ENCODE measurements at regions not wholly inside any gene's neighbourhood (a gene's known extent, or its start where the extent isn't known, plus 50 kb on each side); places are given as distances from the start of the nearest gene placed in this dataset.
"Not testable (repeated sequence)": the region's sequence is repeated elsewhere in the genome, so short reads cannot be mapped to it uniquely, and the experiment has no call there.

DNA sequence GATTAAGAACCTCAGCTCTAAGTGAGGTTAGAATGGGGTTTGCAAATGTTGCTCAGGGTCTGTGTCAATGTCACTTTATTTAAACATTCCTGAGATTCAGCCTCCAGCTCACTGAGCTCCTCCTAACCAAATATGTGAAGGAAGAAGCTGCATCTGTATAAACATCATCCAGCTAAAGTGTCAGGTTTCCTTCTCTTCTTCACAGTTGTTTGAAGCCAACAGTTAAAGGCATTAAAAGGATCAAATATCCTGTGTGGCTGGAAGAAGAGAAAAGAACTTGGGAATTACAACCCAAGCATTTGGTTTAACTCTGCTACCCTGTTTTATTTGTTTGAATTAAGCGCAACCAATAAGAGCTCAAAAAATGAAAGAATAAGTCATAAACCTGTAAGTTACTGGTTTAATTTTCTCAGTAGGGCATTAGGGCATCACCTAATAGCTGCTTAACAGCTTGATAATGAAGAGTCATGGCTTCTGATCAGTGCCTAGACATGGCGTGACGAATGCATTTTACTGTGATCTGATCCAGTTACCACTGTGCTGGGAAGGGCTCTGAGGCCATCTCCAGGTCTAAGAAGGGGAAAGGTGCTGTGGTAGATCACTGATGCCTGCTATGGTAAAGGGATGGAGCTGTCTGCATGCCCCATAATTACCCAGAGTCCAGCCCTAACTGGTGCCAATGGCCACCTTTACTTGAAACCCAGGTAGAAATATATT lies 165.7 kb upstream of the TSC22D2 start:
- ATAC-seq (no peak), DNase-seq (no peak)

DNA sequence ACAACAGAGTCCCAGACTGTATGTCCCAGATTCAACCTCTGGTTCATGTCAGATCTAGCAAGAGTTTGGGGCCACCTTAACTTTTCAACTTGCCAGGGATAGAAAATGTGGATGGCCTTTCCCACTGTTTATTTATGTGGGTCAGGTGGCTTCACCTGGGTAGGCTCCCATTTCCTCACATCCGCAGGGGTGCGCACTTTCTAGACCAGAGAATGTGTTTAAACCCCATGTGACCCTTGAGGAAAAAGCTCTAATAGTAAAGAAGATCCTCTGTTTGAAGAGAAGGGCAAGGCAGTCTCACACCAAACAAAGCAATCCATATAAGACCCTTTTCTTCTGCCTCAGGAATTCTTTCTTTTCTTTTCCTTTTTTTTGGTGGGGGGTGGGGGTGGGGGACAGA lies 167.2 kb upstream of the TSC22D2 start:
- DNase-seq, result no peak
- ATAC-seq, result no peak

DNA sequence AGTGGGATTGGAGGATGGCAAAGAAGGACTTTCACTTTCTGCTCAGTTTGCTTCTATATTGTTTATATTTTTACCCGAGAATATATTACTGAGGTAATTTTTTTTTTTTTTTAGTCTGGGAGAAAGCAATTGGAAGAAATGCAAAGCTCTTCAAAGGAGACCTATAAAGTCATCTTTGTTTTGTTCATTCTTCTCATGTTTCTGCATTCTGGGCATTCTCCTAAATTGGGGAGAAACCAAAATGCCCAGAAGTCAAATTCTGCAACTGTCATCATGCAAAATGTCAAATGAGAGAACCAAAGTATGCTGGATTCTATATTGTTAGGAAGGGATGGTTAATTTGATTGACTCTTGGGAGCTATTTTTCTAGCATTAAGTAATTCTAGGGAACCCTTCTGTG lies 168.3 kb upstream of the TSC22D2 start:
- ATAC-seq (no peak), DNase-seq (no peak)

DNA sequence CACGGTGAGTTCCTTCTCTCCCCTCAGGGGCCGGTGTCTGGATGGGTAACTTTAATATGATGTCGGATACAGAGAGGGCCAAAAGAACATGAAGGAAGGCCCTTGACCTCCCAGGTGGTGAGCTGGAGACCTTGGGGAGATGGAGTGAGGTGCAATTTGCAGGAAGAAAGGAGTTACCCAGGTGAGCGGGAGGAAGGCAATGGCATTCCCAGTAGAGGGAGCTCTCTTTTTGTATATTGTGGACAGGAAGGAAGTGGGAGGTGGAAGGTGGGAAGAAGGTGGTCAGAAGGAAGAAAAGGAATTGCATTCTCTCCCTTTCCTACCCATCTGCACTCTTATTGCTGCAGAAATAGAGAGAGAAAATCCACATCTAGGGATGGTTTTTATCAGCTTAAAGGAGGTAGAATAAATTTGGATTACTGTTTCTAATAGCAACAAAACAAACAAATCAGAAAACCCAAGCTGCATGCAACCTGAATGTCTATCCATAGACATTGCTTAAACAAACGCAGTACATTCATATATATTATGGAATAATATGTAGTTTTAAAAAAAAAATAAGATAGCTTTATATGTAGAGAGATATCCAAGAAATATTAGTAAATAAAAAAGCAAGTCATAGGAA lies 169.0 kb upstream of the TSC22D2 start:
- no peak for DNase-seq
- ATAC-seq, result no peak

DNA sequence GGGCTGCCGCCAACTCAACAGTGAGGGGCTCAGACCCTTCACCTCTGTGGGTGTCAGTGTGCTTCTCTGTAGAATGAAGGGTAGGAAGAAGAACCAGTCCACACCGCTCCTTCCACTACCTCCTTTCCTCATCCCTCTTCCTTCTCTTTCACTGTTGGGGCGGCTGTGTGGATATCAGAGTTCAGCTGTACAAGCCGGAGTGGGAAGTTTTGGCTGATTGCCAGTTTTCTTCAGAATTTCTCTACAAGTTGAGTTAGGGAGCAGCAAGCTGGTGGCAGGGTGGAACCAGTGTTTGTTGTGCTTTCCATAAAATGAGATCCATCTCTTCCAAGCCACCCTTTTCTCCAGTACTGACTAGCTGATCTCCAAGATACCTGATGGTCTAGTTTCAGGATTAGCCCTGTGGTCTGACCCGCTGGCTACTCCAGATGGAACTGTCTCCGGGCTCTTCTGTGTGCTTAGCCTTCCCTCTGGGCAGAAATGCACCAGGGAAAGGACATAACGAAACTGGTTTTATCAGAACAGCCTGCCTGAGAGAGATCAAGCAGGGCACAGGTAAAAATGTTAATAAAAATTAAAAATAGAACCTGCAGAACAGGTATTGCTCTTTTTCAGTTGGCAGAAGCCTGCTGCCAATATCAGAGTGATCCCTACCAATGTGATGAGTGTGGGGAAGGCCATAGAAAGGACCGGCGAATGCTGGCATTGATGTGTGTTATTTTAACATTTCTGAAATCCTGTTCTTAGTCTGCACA lies 169.9 kb upstream of the TSC22D2 start:
- ATAC-seq (no peak), DNase-seq (no peak)

DNA sequence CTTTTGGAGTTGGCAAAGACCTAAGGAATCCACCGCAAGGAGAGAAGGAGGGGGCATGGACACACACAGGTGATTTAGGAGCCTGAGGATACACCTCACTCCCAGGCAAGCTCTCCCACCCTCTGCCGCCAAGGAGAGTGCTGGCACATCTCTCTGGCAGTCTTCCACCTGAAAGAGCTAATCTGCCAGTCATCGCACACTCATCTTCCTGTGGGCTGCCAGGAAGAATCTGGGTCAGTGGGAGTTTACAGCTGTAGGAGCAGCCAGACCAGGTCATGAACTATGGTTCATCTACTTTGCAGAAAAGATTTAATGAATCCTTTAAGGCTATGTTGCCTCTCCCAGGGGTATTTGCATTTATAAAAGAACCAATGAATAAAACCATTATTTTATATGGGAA lies 170.6 kb upstream of the TSC22D2 start:
- ATAC-seq (no peak), DNase-seq (no peak)

DNA sequence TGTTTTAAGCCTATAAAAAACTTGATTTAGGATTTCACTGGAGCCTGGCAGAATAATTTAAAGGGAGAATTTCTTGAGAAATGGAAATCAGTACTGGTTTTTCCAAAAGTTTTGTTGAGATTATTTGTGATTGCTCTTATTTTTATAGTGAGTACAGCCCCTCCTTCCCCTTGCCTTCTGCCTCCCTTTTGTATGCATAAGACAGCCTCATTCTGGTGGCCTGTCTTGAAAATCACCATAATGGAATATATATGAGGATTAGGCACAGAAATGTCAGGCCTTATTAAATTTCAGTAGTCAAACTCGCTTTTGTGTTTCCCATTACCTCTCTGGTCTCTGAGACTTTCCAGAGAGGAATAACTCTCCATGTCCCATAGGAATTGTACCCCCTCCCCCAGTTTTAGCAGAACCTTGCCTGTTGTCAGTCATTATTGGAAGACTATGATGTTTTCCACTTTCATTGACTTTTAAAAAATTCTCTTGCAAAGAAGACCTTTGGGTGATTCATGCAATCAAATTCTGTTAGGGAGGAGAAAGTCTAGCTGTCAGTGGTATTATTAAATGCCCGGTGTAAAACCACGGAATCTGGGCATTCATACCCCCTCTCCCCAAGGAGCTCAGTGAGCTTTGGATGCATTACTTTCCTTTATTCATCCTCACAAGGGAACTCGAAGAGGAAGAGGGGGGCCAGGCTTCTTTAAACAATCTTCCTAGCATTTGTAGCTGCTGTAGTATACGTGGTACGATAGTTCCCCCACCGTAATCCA lies 171.6 kb upstream of the TSC22D2 start:
- ATAC-seq, result no peak
- DNase-seq, result no peak

DNA sequence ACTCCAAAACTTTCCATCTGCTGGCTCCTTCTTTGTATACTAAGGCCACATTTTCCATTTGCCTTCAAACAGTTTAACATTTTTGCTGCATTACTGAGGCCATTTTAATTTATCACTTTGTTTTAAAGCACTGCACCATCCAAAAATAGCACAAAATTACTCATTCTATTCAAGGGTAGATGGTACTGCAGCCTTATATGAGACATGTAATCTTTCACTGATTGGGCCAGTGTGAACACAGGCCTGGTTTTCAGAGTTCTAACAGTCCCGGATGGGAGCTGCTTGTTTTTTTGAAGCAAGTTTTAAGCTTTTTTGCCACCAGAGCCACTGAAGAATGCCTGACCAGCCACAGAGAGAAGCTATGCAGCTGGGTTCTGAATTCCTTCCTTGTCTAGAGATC lies 172.3 kb upstream of the TSC22D2 start:
- ATAC-seq, result no peak
- DNase-seq, result no peak

DNA sequence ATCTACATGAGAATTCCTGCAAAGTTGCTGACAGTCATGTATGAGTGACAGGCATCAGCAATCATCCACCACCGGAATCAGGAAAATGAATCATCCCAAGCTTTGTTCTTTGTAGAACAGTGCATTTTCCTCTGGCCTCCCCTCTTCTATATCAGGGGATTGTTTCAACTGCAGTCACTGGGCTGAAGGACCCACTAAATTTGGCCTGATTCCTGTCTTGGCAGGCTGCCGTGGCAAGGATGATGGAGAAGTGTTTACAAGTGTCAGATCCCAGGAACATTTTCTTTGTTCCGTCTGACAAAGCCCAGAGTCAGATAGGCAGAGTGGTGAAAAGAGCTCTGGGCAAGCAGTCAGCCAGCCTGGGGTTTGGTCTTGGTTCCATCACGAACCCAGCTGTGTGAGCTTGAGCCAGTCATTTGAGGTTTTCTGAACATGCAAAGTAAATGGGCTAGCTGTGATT lies 175.1 kb upstream of the TSC22D2 start:
- DNase-seq (no peak), ATAC-seq (no peak)

DNA sequence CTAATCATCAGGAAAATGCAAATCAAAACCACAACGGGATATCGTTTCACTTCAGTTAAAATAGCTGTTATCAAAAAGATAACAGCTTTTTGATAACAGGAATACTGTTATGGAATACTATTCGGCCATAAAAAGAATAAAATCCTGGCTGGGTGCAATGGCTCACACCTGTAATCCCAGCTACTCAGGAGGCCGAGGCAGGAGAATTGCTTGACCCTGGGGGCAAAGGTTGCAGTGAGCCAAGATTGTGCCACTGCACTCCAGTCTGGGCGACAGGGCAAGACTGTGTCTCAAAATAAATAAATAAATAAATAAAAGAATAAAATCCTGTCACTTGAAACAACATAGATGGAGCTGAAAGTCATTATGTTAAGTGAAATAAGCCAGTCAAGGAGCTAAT lies 178.1 kb upstream of the TSC22D2 start:
- DNase-seq (no peak), ATAC-seq (no peak)

DNA sequence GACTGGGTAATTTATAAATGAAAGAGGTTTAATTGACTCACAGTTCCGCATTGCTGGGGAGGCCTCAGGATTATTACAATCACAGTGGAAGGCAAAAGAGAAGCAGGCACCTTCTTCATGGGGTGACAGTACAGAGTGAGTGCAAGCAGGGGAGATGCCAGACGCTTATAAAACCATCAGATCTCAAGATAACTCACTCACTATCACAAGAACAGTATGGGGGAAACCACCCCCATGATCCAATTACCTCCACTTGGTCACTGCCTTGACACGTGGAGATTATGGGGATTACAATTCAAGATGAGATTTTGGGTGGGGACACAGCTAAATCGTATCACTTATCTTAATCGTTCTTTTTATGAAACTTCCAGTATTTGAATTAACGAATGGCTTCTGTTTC lies 179.5 kb upstream of the TSC22D2 start:
- not testable (repeated sequence) for DNase-seq, ATAC-seq

DNA sequence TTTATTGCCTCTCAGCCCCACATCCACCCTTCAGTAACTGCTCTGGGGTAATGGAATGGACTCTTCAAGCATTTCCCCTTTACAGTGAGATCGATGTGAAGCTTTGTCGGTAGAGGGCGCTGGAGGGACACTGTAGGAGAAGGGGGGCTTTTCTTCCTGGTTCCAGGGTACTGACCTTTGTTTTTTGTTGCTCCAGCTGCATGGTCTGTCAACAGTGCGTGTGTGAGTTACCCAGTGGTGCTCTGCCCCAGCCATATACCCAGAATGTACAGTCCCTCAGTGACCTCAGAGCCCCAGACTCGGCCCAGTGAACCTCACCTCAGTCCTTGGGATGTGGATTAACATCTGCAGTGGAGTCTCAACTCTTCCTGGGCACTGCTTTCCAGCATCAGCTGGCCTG lies 180.3 kb upstream of the TSC22D2 start:
- ATAC-seq (peak; percentile 14), DNase-seq (peak; percentile 70)

DNA sequence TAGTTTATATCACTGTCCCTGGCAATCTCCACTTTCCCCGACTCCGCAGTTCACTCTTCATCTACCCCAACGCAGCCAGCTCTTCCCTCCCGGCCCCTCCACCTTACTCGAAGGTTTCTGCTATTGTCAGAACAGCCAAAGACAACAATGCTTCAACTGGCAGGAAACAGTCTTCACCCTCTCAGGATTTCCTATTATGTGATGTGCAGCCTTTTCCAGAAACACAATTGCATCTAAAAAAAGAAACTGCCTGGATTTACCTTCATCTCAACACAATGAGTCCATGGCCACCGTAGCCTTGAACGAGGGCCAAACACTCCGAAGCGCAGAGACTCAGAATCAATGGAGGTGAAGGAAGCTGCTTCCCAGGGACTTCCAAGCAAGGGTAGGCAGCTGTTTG lies 182.1 kb upstream of the TSC22D2 start:
- DNase-seq (no peak), ATAC-seq (no peak)

DNA sequence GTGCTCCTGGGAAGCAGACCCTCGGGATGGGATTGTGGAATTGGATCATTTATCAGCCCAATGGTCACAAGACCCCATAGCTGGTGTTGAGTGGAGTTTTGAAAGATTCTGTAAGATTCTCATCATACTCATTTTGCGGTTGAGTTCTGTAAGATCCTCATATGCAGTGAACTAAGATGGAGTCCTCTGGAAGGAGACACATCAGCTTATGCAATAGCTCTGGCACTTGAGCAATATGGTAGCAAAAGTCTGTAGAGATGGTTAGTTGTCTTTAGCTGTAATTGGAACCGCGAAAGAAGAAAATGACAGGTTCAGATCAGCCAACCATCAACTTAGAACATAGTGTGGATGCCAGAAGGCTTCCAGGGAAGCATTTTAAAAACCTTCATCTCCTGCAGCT lies 184.5 kb upstream of the TSC22D2 start:
- ATAC-seq (no peak), DNase-seq (no peak)

DNA sequence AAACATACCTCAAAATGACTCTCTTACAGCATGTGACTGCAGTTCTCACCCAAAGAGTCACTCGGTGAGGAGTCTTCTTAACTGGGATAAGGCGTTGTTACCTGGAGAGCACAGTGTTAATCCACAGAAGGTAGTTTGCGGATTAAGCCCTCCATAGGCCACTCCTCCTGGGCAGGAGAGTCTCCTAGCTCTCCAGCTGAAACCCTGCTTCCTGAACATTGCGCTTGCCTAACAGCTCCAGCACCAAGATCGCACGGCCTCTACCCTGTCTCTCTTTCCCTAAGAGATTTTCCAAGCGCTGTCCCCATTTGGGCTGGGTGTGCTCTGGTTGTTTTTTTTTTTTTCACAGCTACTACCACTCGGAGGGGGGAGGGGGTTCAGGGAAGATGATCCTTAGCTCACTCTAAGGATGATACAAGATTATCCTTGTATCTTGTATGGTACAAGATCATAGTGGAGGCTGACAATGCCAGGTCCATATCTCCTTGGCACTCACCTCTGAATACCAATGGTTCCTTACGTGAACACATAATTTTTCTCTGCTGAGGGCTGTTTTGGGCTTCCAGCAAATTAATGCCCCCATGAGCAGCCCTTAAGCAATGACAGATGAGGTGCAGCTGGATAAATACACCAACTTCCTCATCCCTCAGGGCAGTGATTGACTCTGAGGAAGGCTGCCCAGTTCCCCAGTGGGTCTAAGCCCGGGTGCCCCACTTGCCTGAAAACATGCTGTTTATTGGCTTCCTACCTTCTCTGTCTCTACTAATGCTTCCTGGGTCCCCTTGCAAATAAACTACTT lies 185.2 kb upstream of the TSC22D2 start:
- DNase-seq (no peak), ATAC-seq (no peak)

DNA sequence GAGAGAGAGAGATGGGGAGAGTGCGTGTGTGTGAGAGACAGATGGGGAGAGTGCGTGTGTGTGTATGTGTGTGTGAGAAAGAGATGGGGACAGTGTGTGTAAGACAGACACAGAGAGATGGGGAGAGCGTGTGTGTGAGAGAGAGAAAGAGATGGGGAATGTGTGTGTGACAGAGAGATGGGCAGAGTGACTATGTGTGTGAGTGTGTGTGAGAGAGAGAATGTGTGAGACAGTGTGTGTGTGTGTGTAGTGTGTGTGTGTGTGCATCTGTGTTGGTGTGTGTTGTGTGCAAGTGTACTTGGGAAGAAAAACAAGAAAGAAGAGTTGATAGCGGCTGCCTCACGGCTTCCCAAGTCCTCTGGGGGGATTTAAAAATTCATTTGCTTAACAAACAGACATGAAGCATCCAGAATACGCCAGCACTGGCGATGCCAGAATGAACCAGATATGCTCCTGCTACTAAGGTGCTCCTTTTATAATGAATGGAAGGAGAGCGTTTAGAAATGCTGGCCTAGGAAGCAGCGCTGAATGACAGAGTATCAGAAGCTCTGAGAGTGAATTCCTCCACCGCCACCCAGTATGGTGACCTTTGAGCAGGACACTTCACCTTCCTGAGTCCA lies 186.1 kb upstream of the TSC22D2 start:
- DNase-seq, result no peak
- no peak for ATAC-seq

DNA sequence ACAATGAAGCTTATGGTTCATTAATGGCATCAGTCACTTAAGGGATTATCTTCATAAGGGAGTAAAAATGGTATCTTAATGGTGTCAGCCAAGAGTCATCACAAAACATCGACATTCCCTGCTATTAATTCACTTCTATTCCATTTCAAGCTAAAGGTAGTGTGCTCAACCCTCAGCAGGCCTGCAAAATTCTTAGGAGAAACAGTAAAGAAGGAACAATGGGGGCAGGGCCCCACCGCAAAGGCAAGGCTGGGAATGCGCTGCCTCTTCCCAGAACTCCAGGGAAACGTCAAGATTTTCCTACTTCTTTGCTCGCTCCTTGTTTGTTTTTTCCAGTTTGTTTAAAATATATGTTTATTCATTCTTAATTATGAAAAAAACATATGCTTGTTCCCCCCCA lies 187.3 kb upstream of the TSC22D2 start:
- DNase-seq, result no peak
- no peak for ATAC-seq

DNA sequence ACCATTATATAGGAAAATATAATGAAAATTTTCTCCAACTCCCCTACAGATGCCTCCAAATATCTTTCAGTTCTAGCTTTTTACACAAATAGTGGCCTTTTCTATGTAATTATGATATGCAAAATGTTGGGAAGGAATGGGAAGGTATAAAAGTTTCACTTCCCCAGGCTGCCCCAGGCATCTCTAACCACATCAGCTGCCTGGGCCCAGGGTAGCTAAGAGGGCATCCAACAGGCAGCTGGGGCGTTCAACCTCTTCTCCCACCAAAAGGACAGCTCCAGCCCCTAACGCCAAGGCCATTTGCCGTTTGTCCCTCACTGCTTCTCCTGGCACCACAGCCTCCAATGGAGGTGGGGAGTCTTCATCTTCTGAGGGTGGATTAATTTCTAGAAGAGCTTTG lies 188.1 kb upstream of the TSC22D2 start:
- no peak for DNase-seq
- ATAC-seq, result no peak

DNA sequence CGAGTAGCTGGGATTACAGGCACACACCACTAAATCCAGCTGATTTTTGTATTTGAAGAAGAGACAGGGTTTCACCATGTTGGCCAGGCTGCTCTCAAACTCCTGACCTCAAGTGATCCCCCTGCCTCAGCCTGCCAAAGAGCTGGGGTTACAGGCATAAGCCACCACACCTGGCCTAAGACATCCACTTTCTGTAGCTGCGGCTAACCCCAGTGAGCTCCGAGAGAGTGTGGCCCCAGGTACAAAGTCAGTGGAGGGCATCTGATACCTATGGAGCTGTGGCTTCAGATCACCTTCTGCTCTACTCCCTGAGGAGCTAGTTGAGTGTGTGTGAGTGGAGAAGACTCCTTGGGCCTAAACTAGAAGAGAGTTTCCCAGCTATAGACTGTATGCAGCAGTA lies 189.3 kb upstream of the TSC22D2 start:
- no peak for DNase-seq
- ATAC-seq, result no peak

DNA sequence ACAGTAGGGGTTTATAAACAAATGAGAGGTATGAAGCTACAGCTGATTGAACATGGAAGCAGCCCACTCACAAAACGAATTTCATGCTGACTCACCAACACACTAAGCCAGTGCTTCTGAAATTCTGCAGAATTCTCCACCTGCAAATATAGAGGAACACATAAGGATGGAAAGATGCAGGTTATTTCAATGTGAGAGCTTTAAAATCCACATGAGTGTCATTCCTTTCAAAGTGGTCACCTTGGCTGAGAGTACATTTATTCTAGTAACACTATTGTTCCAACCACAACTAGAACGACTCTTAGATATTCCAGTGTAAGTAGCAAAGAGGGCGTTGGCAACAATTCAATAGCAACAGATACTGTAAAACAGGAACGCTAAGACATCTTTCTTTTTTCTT lies 189.9 kb upstream of the TSC22D2 start:
- no peak for ATAC-seq
- DNase-seq, result no peak

DNA sequence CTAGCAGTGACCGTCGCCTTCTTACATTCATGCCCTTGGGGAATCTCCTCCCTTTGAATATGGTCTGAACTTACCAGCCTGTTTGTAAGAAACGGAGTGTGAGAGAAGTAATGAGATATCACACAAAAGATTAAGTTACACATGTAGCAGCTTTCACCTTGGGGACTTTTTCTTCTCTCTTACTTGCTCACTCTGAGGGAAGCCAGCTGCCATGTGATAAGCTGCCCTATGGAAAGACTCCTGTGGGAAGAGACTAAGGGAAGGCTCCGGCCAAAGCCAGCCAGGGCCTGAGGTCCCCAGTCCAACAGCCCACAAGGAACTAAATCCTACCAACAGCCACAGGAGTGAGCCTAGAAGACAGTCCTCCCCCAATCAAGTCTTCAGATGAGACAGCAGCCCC lies 190.4 kb upstream of the TSC22D2 start:
- ATAC-seq, result no peak
- no peak for DNase-seq
